Epithelial cell of proximal tubule (primary cell): ENCODE measurements at regions not wholly inside any gene's neighbourhood (a gene's known extent, or its start where the extent isn't known, plus 50 kb on each side); places are given as distances from the start of the nearest gene placed in this dataset.
A peak's percentile ranks its signal among the peaks of the same experiment; 100 is the strongest.

ENCODE experiments used
- DNase-seq: peaks from one replicate; pipeline ENCODE4 v3.0.0-alpha.2; 2011; ENCODE audit warnings: low read depth
- H3K4me3 ChIP-seq: 2 replicates; pipeline ENCODE4 v1.5.1; 2011; ENCODE audit warnings: low read depth, mild to moderate bottlenecking, low read length
- TF ChIP-seq, protein P1 (sequence below): conservative IDR thresholded peaks from 2 replicates; pipeline ENCODE4 v1.5.1; 2012; ENCODE audit warnings: low read depth, mild to moderate bottlenecking, low read length

GRCh38 chr2:133821107-133821760, 253.0 kb upstream of the NCKAP5 start:
- TF ChIP-seq, protein P1, sequence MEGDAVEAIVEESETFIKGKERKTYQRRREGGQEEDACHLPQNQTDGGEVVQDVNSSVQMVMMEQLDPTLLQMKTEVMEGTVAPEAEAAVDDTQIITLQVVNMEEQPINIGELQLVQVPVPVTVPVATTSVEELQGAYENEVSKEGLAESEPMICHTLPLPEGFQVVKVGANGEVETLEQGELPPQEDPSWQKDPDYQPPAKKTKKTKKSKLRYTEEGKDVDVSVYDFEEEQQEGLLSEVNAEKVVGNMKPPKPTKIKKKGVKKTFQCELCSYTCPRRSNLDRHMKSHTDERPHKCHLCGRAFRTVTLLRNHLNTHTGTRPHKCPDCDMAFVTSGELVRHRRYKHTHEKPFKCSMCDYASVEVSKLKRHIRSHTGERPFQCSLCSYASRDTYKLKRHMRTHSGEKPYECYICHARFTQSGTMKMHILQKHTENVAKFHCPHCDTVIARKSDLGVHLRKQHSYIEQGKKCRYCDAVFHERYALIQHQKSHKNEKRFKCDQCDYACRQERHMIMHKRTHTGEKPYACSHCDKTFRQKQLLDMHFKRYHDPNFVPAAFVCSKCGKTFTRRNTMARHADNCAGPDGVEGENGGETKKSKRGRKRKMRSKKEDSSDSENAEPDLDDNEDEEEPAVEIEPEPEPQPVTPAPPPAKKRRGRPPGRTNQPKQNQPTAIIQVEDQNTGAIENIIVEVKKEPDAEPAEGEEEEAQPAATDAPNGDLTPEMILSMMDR: no peak
- no peak overlapping the region for H3K4me3 ChIP-seq
- peak; percentile 59 for DNase-seq

DNA sequence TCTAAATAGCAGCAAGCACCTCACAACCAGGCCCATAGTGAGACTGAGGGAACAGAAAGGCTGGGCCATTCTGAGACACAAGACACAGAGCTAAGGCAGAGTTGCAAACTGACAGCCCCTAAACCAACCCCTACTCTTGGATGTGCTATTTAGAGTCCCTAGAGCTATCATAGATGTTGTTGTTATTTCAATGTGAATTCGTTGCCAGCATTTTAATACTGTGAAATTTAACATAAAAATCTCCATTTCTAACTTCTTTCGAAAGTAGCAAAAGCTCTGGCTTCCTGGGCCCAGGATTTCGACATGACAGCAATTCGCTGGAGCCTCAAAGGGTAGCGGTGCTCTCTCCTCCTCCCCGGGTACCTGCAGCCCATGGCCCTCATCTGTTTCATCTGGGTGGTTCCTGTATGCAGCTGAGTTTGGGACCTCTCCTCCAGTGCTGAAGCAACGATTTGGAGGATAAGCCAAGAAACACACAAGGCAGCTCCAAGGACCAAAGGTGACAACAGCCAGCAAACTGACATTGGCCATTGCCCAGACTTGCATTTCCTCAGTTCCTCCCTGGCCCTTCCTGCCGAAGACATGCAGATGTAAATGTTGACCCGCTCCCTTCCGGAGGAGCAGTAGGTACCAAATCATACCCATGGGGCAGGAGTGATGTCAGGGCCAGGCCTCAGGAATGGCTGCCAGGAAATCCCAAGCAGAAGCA, 254.4 kb upstream of the NCKAP5 start:
- DNase-seq: no peak
- H3K4me3 ChIP-seq: no peak overlapping the region
- TF ChIP-seq, protein P1: no peak

DNA sequence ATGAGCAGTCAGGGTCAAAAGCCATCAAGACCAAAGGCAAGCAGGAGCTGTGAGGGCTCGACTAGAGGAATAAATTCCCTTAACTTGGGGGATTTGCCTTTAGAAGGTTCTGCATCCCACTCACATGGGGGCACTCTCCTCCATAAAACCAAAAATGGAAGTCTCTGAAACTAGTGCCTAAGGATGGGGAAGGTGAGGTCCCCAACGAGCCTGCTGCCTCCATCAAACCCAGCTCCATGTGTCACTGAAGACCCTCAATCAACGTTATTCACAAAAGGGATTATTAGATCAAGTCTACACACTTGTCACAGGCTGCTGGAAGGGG, 254.9 kb upstream of the NCKAP5 start:
- no peak overlapping the region for H3K4me3 ChIP-seq
- DNase-seq: no peak
- TF ChIP-seq, protein P1: no peak

DNA sequence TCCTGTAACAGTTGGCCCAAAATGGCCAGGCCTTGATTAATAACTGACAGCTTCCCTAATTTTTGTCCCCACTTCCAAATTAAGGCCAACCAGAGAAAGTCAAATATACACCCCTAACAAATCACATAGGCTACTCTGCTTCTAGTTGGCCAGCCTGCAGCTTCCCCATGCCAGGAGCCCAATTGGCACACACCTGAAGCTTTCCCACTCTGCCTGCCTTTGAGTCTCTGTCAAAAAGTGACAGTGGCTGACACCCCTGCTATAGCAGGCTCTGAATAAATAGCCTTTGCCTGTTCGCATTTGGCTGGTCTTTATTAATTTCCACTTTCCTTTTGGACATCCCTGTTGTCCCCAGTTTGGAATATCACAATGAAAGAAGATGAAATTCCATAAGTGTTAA, 256.6 kb upstream of the NCKAP5 start:
- TF ChIP-seq, protein P1: no peak
- H3K4me3 ChIP-seq: no peak overlapping the region
- no peak for DNase-seq

- no peak overlapping the region for H3K4me3 ChIP-seq
- TF ChIP-seq, protein P1: no peak
- DNase-seq: no peak
These were observed 257.5 kb upstream of the NCKAP5 start for GRCh38 chr2:133825778-133826177.

DNA sequence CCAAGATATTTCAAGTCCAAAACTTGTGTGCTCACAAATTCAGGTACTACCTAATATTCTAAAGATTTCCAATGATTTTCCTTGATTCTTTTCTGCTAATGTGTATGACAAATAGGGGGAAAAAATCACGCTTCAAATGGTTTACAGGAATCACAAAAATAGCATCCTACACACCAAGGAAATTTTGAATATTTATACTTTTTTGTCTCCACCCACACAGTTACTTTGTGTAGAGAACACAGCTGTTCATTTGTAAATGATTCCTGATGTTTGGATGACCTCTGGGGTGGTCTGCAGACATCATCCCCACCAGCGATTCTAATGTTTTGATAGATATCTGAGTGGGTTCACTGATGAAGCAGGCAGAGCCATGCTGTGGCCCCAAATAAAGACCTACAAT, 260.6 kb upstream of the NCKAP5 start:
- no peak overlapping the region for H3K4me3 ChIP-seq
- DNase-seq: no peak
- TF ChIP-seq, protein P1: no peak
